ENCODE measurements at regions not wholly inside any gene's neighbourhood (a gene's known extent, or its start where the extent isn't known, plus 50 kb on each side); places are given as distances from the start of the nearest gene placed in this dataset.

GRCh38 chr2:200172521-200172920 is 134.0 kb upstream of the SPATS2L start:
- DNase-seq (ENCODE audit: low spot score) = no peak
- TF ChIP-seq CTCF (conservative IDR thresholded peaks at IDR 0.05; ENCODE audit: low read depth) = no peak
- ChIA-PET POLR2A (ENCODE audit: low non-redundant PET) (no interaction called here), CTCF (no interaction called here)
- H3K27ac ChIP-seq = no peak overlapping the region

- TF ChIP-seq CTCF (conservative IDR thresholded peaks at IDR 0.05; ENCODE audit: low read depth) = no peak
- DNase-seq (ENCODE audit: low spot score) = no peak
- H3K27ac ChIP-seq = no peak overlapping the region
- ChIA-PET CTCF (no interaction called here), POLR2A (ENCODE audit: low non-redundant PET) (no interaction called here)
Observed at GRCh38 chr2:200172944-200173581, 133.4 kb upstream of the SPATS2L start.

GRCh38 chr2:200173691-200174090 is 132.8 kb upstream of the SPATS2L start:
- CTCF ChIA-PET = no interaction called here

GRCh38 chr2:200174433-200175216 is 131.9 kb upstream of the SPATS2L start:
- TF ChIP-seq CTCF (conservative IDR thresholded peaks at IDR 0.05; ENCODE audit: low read depth) = no peak
- ChIA-PET POLR2A (ENCODE audit: low non-redundant PET) (interaction anchor here (0.9 kb wide), 1 partner anchor 132 kb away, joined by 7 read pairs; the partner anchor contains the start of gene SPATS2L), CTCF (no interaction called here)
- no peak overlapping the region for H3K27ac ChIP-seq
- DNase-seq (ENCODE audit: low spot score) = no peak

More at GRCh38 chr2:200173691-200174090, 132.8 kb upstream of the SPATS2L start:
- POLR2A ChIA-PET (ENCODE audit: low non-redundant PET) = interaction anchor here (0.9 kb wide), 1 partner anchor 133 kb away, joined by 7 read pairs; the partner anchor contains the start of gene SPATS2L
- H3K27ac ChIP-seq = no peak overlapping the region
- TF ChIP-seq CTCF (conservative IDR thresholded peaks at IDR 0.05; ENCODE audit: low read depth) = no peak
- DNase-seq (ENCODE audit: low spot score) = no peak

GRCh38 chr2:200177971-200178911 is 128.3 kb upstream of the SPATS2L start:
- no peak for TF ChIP-seq CTCF (conservative IDR thresholded peaks at IDR 0.05; ENCODE audit: low read depth)
- DNase-seq (ENCODE audit: low spot score) = no peak
- ChIA-PET CTCF (interaction anchor here (0.5 to 1.2 kb wide), 3 partner anchors 16 to 383 kb away, joined by 3 to 5 read pairs (median 3); no protein-coding TSS in a partner anchor), POLR2A (ENCODE audit: low non-redundant PET) (no interaction called here)
- no peak overlapping the region for H3K27ac ChIP-seq

GRCh38 chr2:200179151-200179550 is 127.3 kb upstream of the SPATS2L start:
- DNase-seq (ENCODE audit: low spot score) = no peak
- CTCF ChIA-PET = no interaction called here
- POLR2A ChIA-PET (ENCODE audit: low non-redundant PET) = no interaction called here
- no peak overlapping the region for H3K27ac ChIP-seq
- TF ChIP-seq CTCF (conservative IDR thresholded peaks at IDR 0.05; ENCODE audit: low read depth) = no peak
